A673 (cell line): ENCODE measurements at regions not wholly inside any gene's neighbourhood (a gene's known extent, or its start where the extent isn't known, plus 50 kb on each side); places are given as distances from the start of the nearest gene placed in this dataset.

ENCODE experiments used
- BruUV-seq: library from RNA; stranded (reverse); fragments of 400-500 nt; replicated peaks from 2 replicates; lab custom pipeline; 2021; lab: Mats Ljungman, UMichigan
- CTCF ChIA-PET: fragments of 300-600 bp; sonication (Branson Sonifier 250); formaldehyde crosslinking; loops from one replicate; lab custom pipeline; 2022; ENCODE audit warnings: antibody characterized with exemption; lab: Charles Lee
- POLR2A ChIA-PET: fragments of 300-600 bp; sonication (Branson Sonifier 250); formaldehyde crosslinking; loops from one replicate; lab custom pipeline; 2022; ENCODE audit warnings: antibody characterized with exemption; ENCODE audit not compliant: low non-redundant PET; lab: Charles Lee
- DNase-seq: peaks from one replicate; pipeline ENCODE4 v3.0.0-alpha.2; 2015; ENCODE audit warnings: low spot score
- H3K27ac ChIP-seq: fragments of 200-600 bp; sonication (generic); 2 replicates; pipeline ENCODE4 v1.5.1; 2016; ENCODE audit warnings: mixed run types, low read depth, mild to moderate bottlenecking, mixed read lengths, antibody characterized with exemption, low read length; ENCODE audit not compliant: poor library complexity, severe bottlenecking
- H3K27me3 ChIP-seq: fragments of 200-600 bp; sonication (generic); replicated peaks from 2 replicates; pipeline ENCODE4 v1.6.1; 2017; ENCODE audit warnings: mixed run types, low read depth, mild to moderate bottlenecking, mixed read lengths, antibody characterized with exemption, low read length; ENCODE audit not compliant: insufficient read depth, poor library complexity
- H3K36me3 ChIP-seq: fragments of 200-600 bp; sonication (generic); 2 replicates; pipeline ENCODE4 v1.6.1; 2016; ENCODE audit warnings: mixed run types, mild to moderate bottlenecking, mixed read lengths, antibody characterized with exemption, low read length; ENCODE audit not compliant: insufficient read depth, poor library complexity, severe bottlenecking
- H3K4me1 ChIP-seq: fragments of 200-600 bp; sonication (generic); 2 replicates; pipeline ENCODE4 v1.6.1; 2017; ENCODE audit warnings: mixed run types, mild to moderate bottlenecking, mixed read lengths, antibody characterized with exemption, low read length; ENCODE audit not compliant: insufficient read depth, poor library complexity, severe bottlenecking
- H3K4me3 ChIP-seq: fragments of 200-600 bp; sonication (generic); 2 replicates; pipeline ENCODE4 v1.5.1; 2016; ENCODE audit warnings: low read depth, mixed run types, mild to moderate bottlenecking, mixed read lengths, low read length; ENCODE audit not compliant: poor library complexity, severe bottlenecking
- H3K9me3 ChIP-seq: fragments of 200-600 bp; sonication (generic); 2 replicates; pipeline ENCODE4 v1.6.1; 2016; ENCODE audit warnings: mixed run types, low read depth, mild to moderate bottlenecking, mixed read lengths, antibody characterized with exemption, low read length; ENCODE audit not compliant: poor library complexity, severe bottlenecking
- CTCF ChIP-seq: fragments of 300-800, 200-600 bp; sonication (generic); conservative IDR thresholded peaks from 2 replicates; pipeline ENCODE4 v1.5.1; 2017; ENCODE audit warnings: low read depth, mild to moderate bottlenecking, antibody characterized with exemption, low read length, moderate library complexity, mixed read lengths
- EZH2 ChIP-seq: fragments of 200-600 bp; sonication (generic); IDR thresholded peaks from 2 replicates; pipeline ENCODE4 v1.6.1; 2017; ENCODE audit warnings: borderline replicate concordance, low read depth, mild to moderate bottlenecking, mixed read lengths, antibody characterized with exemption, low read length; ENCODE audit not compliant: poor library complexity, severe bottlenecking
- intact Hi-C: fragments of 100-400 bp; cut with micrococcal nuclease; formaldehyde crosslinking; loops from one replicate; pipeline ENCODE4 v1.10.0; 2022; ENCODE audit not compliant: unreplicated experiment

GRCh38 chr11:38256436-38256835 lies 1658.4 kb upstream of the RAG2 start:
- TF ChIP-seq EZH2, result no peak
- no peak for TF ChIP-seq CTCF
- no peaks in the 10 kb centered on the region for H3K9me3 ChIP-seq

GRCh38 chr11:38254913-38255312 lies 1656.9 kb upstream of the RAG2 start:
- ChIA-PET CTCF (no interaction called here), POLR2A (no interaction called here)
- Histone ChIP-seq H3K4me1 (no peaks in the 10 kb centered on the region), H3K27me3 (no peaks in the 10 kb centered on the region), H3K36me3 (no peaks in the 10 kb centered on the region), H3K27ac (no peak overlapping the region), H3K9me3 (no peaks in the 10 kb centered on the region), H3K4me3 (no peak overlapping the region)
- DNase-seq, result no peak
- no TSS peak for BruUV-seq
- no peak for TF ChIP-seq CTCF
- no peak for TF ChIP-seq EZH2
- intact Hi-C loops, result no loop called here

More at GRCh38 chr11:38256436-38256835, 1658.4 kb upstream of the RAG2 start:
- Histone ChIP-seq H3K4me1 (no peaks in the 10 kb centered on the region), H3K27ac (no peak overlapping the region), H3K4me3 (no peak overlapping the region), H3K36me3 (no peaks in the 10 kb centered on the region), H3K27me3 (no peaks in the 10 kb centered on the region)
- POLR2A ChIA-PET, result no interaction called here
- CTCF ChIA-PET, result no interaction called here
- intact Hi-C loops, result no loop called here
- BruUV-seq, result no TSS peak
- no peak for DNase-seq

- Histone ChIP-seq H3K4me1 (no peaks in the 10 kb centered on the region), H3K27ac (no peak overlapping the region), H3K27me3 (no peaks in the 10 kb centered on the region), H3K4me3 (no peak overlapping the region), H3K36me3 (no peaks in the 10 kb centered on the region), H3K9me3 (no peaks in the 10 kb centered on the region)
- DNase-seq, result no peak
- ChIA-PET CTCF (no interaction called here), POLR2A (interaction anchor here (0.7 kb wide), 1 partner anchor 327 kb away, joined by 3 read pairs; no protein-coding TSS in a partner anchor)
- intact Hi-C loops, result no loop called here
- TF ChIP-seq EZH2, result no peak
- TF ChIP-seq CTCF, result no peak
- BruUV-seq, result no TSS peak
Observed at GRCh38 chr11:38252620-38253019, 1654.6 kb upstream of the RAG2 start.
